SK-MEL-5 (cell line): ENCODE measurements at regions not wholly inside any gene's neighbourhood (a gene's known extent, or its start where the extent isn't known, plus 50 kb on each side); places are given as distances from the start of the nearest gene placed in this dataset.
"Not testable (repeated sequence)": the region's sequence is repeated elsewhere in the genome, so short reads cannot be mapped to it uniquely, and the experiment has no call there.

Experiments used
- DNase-seq: peaks from one replicate; pipeline ENCODE4 v3.0.0-alpha.2; 2016; ENCODE audit warnings: low read depth, low spot score
- in situ Hi-C: cut with HindIII; loops from 2 replicates; pipeline ENCODE4 v1.10.0; 2016; ENCODE audit warnings: low sequenced_read_pairs, high pct_unique_total_duplicates, low pct_unique_long_range_greater_than_20kb

- in situ Hi-C loops, DNase-seq: not testable (repeated sequence)
Measured at GRCh38 chr22:16730894-16731293, 94.3 kb downstream of the XKR3 start.

- DNase-seq, in situ Hi-C loops: not testable (repeated sequence)
Measured at GRCh38 chr22:16727491-16727890, 97.7 kb downstream of the XKR3 start.

- in situ Hi-C loops, DNase-seq: not testable (repeated sequence)
Measured at GRCh38 chr22:16723241-16723640, 102.0 kb downstream of the XKR3 start.

- in situ Hi-C loops, DNase-seq: not testable (repeated sequence)
Measured at GRCh38 chr22:16722564-16722963, 102.6 kb downstream of the XKR3 start.

GRCh38 chr22:16721961-16722360, 103.2 kb downstream of the XKR3 start:
- no peak for DNase-seq
- in situ Hi-C loops, result no loop called here

GRCh38 chr22:16717699-16718558, 107.3 kb downstream of the XKR3 start:
- DNase-seq, result peak; percentile 63

GRCh38 chr22:16714568-16714967, 110.6 kb downstream of the XKR3 start:
- DNase-seq, in situ Hi-C loops: not testable (repeated sequence)

More at GRCh38 chr22:16717699-16718558, 107.3 kb downstream of the XKR3 start:
- in situ Hi-C loops, result no loop called here

- DNase-seq, in situ Hi-C loops: not testable (repeated sequence)
Measured at GRCh38 chr22:16702318-16702870, 109.8 kb upstream of the CCT8L2 start.

- in situ Hi-C loops, DNase-seq: not testable (repeated sequence)
Measured at GRCh38 chr22:16700390-16700789, 107.8 kb upstream of the CCT8L2 start.

GRCh38 chr22:16699326-16699725, 106.7 kb upstream of the CCT8L2 start:
- in situ Hi-C loops, result no loop called here
- DNase-seq, result no peak

- DNase-seq, in situ Hi-C loops: not testable (repeated sequence)
Measured at GRCh38 chr22:16697492-16698044, 105.0 kb upstream of the CCT8L2 start.

- DNase-seq, in situ Hi-C loops: not testable (repeated sequence)
Measured at GRCh38 chr22:16696900-16697299, 104.3 kb upstream of the CCT8L2 start.

GRCh38 chr22:16695261-16695660, 102.7 kb upstream of the CCT8L2 start:
- no peak for DNase-seq
- in situ Hi-C loops, result no loop called here

GRCh38 chr22:16693747-16694146, 101.1 kb upstream of the CCT8L2 start:
- in situ Hi-C loops, result not testable (repeated sequence)

GRCh38 chr22:16689358-16689757, 96.7 kb upstream of the CCT8L2 start:
- in situ Hi-C loops, DNase-seq: not testable (repeated sequence)

More at GRCh38 chr22:16693747-16694146, 101.1 kb upstream of the CCT8L2 start:
- DNase-seq, result not testable (repeated sequence)

GRCh38 chr22:16681290-16681689, 88.7 kb upstream of the CCT8L2 start:
- DNase-seq, in situ Hi-C loops: not testable (repeated sequence)

- DNase-seq, in situ Hi-C loops: not testable (repeated sequence)
Measured at GRCh38 chr22:16680209-16680899, 87.7 kb upstream of the CCT8L2 start.
